Ovary (tissue), 7 donors: ENCODE measurements at regions not wholly inside any gene's neighbourhood (a gene's known extent, or its start where the extent isn't known, plus 50 kb on each side); places are given as distances from the start of the nearest gene placed in this dataset.

Experiments
- DNase-seq, 5 donors: peaks; one replicate each; pipeline ENCODE4 v3.0.0-alpha.2; 2019 to 2020
- H3K27ac ChIP-seq, 2 donors: fragments of 200-600 bp; one replicate each; pipeline versions ENCODE4 v1.5.1 to v1.8.0; 2019 to 2022
- H3K27me3 ChIP-seq: fragments of 200-600 bp; one replicate; pipeline ENCODE4 v1.8.0; 2022
- H3K36me3 ChIP-seq: fragments of 200-600 bp; sonication (generic); one replicate; pipeline ENCODE4 v1.5.1; 2019
- H3K4me1 ChIP-seq: one replicate; pipeline ENCODE4 v1.8.1; 2013; ENCODE audit warnings: mild to moderate bottlenecking, moderate library complexity; ENCODE audit not compliant: insufficient read depth
- H3K4me3 ChIP-seq: fragments of 200-600 bp; sonication (generic); one replicate; pipeline ENCODE4 v1.5.1; 2017
- H3K9me3 ChIP-seq, 2 donors: fragments of 200-600 bp in 1 of 2; sonication (generic) in 1 of 2; one replicate each; pipeline versions ENCODE4 v1.5.1 to v1.8.1; 2013 to 2019; ENCODE audit warnings: mild to moderate bottlenecking in 1 of 2, moderate library complexity in 1 of 2
- CTCF ChIP-seq, 3 donors: fragments of 450-650 bp in 2 of 3; fragments of 200-600 bp in 1 of 3; IDR thresholded peaks; one replicate each; pipeline versions ENCODE4 v1.5.1 to v1.8.0; 2016 to 2022; ENCODE audit warnings: antibody characterized with exemption in 3 of 3, mild to moderate bottlenecking in 1 of 3
- EP300 ChIP-seq: sonication (generic); formaldehyde crosslinking; IDR thresholded peaks from one replicate; pipeline ENCODE4 v1.6.1; 2017; ENCODE audit warnings: antibody characterized with exemption
- POLR2A ChIP-seq: fragments of 450-650 bp; IDR thresholded peaks from one replicate; pipeline ENCODE4 v1.6.1; 2017; ENCODE audit warnings: antibody characterized with exemption, mild to moderate bottlenecking, moderate library complexity
- WGBS, 3 donors: extraction: QIAGEN DNeasy Blood & Tissue Kit in 1 of 3; methylation state at CpG; one replicate each; pipeline versions ENCODE4 v1.1.5 to v1.1.7; 2013 to 2017; 5-methylcytosine and 5-hydroxymethylcytosine counted together
- intact Hi-C, 4 donors: fragments of 100-400 bp; cut with DNase I; formaldehyde crosslinking; loops; one replicate each; pipeline versions ENCODE4 v1.11.0 to v1.15.1; 2022 to 2023
- donor health status: DM: no; HTN: no; CAD: no; lungs with moderate emphysema.
- donor health status: DM: no; HTN: no; CAD: no.
- donor health status: Bipolar disorder and iron deficiency.
- donor health status: DM: no; HTN: no; CAD: no.
- donor health status: DM: yes; HTN: yes; CAD: no.

GRCh38 chrX:40153345-40154249 is 55.8 kb upstream of the BCOR start:
- H3K4me3 ChIP-seq = peak overlapping the region; percentile 37
- peak; percentile 51 to 74 (median 71) for DNase-seq
- no peaks in the 10 kb centered on the region for H3K27me3 ChIP-seq
- intact Hi-C loops = loop anchor here (5.0 to 10.0 kb wide), 4 partner anchors 46 to 429 kb away; no protein-coding TSS in a partner anchor
- H3K9me3 ChIP-seq = no peaks in the 10 kb centered on the region
- H3K4me1 ChIP-seq = no peaks in the 10 kb centered on the region
- peak overlapping the region; percentile 29 to 86 for H3K27ac ChIP-seq
- 6 to 14% (median 7%) methylated on average over 70 of the region's 70 CpGs for WGBS, 3 donors
- H3K36me3 ChIP-seq = no peaks in the 10 kb centered on the region
- TF ChIP-seq CTCF (IDR thresholded peaks at IDR 0.05) (no peak), EP300 (no peak), POLR2A (no peak)

- no peaks in the 10 kb centered on the region for H3K27me3 ChIP-seq
- peak overlapping the region in 1 of 2 donors; percentile 86 for H3K27ac ChIP-seq
- peak in 4 of 5 donors; percentile 32 to 59 (median 48) for DNase-seq
- H3K4me1 ChIP-seq = no peaks in the 10 kb centered on the region
- no peaks in the 10 kb centered on the region for H3K36me3 ChIP-seq
- intact Hi-C loops = loop anchor here (5.0 to 10.0 kb wide), 4 partner anchors 46 to 428 kb away; no protein-coding TSS in a partner anchor
- TF ChIP-seq POLR2A (no peak), EP300 (no peak), CTCF (IDR thresholded peaks at IDR 0.05) (no peak)
- no peaks in the 10 kb centered on the region for H3K9me3 ChIP-seq
- H3K4me3 ChIP-seq = peak overlapping the region; percentile 37
- 10 to 24% (median 20%) methylated on average over 36 to 47 of the region's 47 CpGs for WGBS, 3 donors
Measured at GRCh38 chrX:40152741-40153344, 55.1 kb upstream of the BCOR start.

GRCh38 chrX:40152173-40152711 is 54.5 kb upstream of the BCOR start:
- H3K9me3 ChIP-seq = no peaks in the 10 kb centered on the region
- no peaks in the 10 kb centered on the region for H3K4me1 ChIP-seq
- no peaks in the 10 kb centered on the region for H3K36me3 ChIP-seq
- peak in 2 of 5 donors; percentile 33 to 50 for DNase-seq
- intact Hi-C loops = loop anchor here (5.0 to 10.0 kb wide), 4 partner anchors 45 to 427 kb away; no protein-coding TSS in a partner anchor
- H3K27me3 ChIP-seq = no peaks in the 10 kb centered on the region
- H3K27ac ChIP-seq = peak overlapping the region in 1 of 2 donors; percentile 55
- no peak for TF ChIP-seq EP300
- H3K4me3 ChIP-seq = peak overlapping the region; percentile 37
- 19 to 42% (median 41%) methylated on average over 36 to 42 of the region's 42 CpGs for WGBS, 3 donors

GRCh38 chrX:40151211-40152172 is 53.7 kb upstream of the BCOR start:
- Histone ChIP-seq H3K27ac (peak overlapping the region in 1 of 2 donors; percentile 55), H3K4me3 (no peak overlapping the region), H3K9me3 (no peaks in the 10 kb centered on the region), H3K36me3 (no peaks in the 10 kb centered on the region), H3K4me1 (peaks cover 2% of the 10 kb centered on the region), H3K27me3 (no peaks in the 10 kb centered on the region)
- intact Hi-C loops = loop anchor here (5.0 to 10.0 kb wide), 4 partner anchors 44 to 427 kb away; no protein-coding TSS in a partner anchor
- WGBS, 3 donors = 10 to 20% (median 16%) methylated on average over 57 to 60 of the region's 60 CpGs
- peak; percentile 59 to 76 (median 65) for DNase-seq
- TF ChIP-seq POLR2A = no peak
- TF ChIP-seq EP300 = no peak
- no peak for TF ChIP-seq CTCF (IDR thresholded peaks at IDR 0.05)
